Adrenal gland (tissue), 9 donors: ENCODE measurements at regions not wholly inside any gene's neighbourhood (a gene's known extent, or its start where the extent isn't known, plus 50 kb on each side); places are given as distances from the start of the nearest gene placed in this dataset.

Experiments used
- DNase-seq, 7 donors: peaks; one replicate each; pipeline ENCODE4 v3.0.0-alpha.2; 2019 to 2020
- H3K27ac ChIP-seq, 5 donors: fragments of 200-600 bp; sonication (generic) in 4 of 5; 1 replicate in 3 of 5; 2 replicates in 2 of 5; pipeline versions ENCODE4 v1.5.1 to v1.8.0; 2016 to 2020; ENCODE audit warnings: mild to moderate bottlenecking in 1 of 5
- H3K27me3 ChIP-seq: fragments of 200-600 bp; 2 replicates; pipeline ENCODE4 v1.8.0; 2021
- H3K36me3 ChIP-seq, 2 donors: fragments of 200-600 bp; replicated peaks in 1 of 2; 1 replicate in 1 of 2; 2 replicates in 1 of 2; pipeline versions ENCODE4 v1.5.1 to v1.8.0; 2018 to 2022
- H3K4me1 ChIP-seq, 2 donors: fragments of 200-600 bp; replicated peaks in 1 of 2; 1 replicate in 1 of 2; 2 replicates in 1 of 2; pipeline versions ENCODE4 v1.5.1 to v1.8.0; 2018 to 2021
- H3K4me3 ChIP-seq, 4 donors: fragments of 200-600 bp; sonication (generic) in 3 of 4; one replicate each; pipeline ENCODE4 v1.5.1; 2016 to 2018
- H3K9me3 ChIP-seq, 3 donors: fragments of 200-600 bp; sonication (generic) in 1 of 3; replicated peaks in 1 of 3; 1 replicate in 2 of 3; 2 replicates in 1 of 3; pipeline versions ENCODE4 v1.5.1 to v1.8.0; 2016 to 2021
- CTCF ChIP-seq, 6 experiments: fragments of 450-650 bp in 4 of 6; fragments of 200-600 bp in 2 of 6; sonication (generic) in 1 of 6; IDR thresholded peaks; 1 replicate in 5 of 6; 2 replicates in 1 of 6; pipeline versions ENCODE4 v1.5.1 to v1.8.0; 2016 to 2021; ENCODE audit warnings: antibody characterized with exemption in 6 of 6, mild to moderate bottlenecking in 2 of 6, moderate library complexity in 1 of 6
- POLR2A ChIP-seq, 2 donors: fragments of 450-650 bp; IDR thresholded peaks; one replicate each; pipeline ENCODE4 v1.6.1; 2017; ENCODE audit warnings: antibody characterized with exemption in 2 of 2, mild to moderate bottlenecking in 2 of 2, moderate library complexity in 1 of 2
- WGBS, 4 donors: extraction: QIAGEN DNeasy Blood & Tissue Kit in 2 of 4; methylation state at CpG; one replicate each; pipeline versions ENCODE4 v1.1.5 to v1.1.7; 2013 to 2017; 5-methylcytosine and 5-hydroxymethylcytosine counted together
- intact Hi-C, 2 donors: fragments of 100-400 bp; cut with DNase I; formaldehyde crosslinking; loops; one replicate each; pipeline versions ENCODE4 v1.14.1 to v1.15.0; 2022 to 2023
- donor health status: healthy with polysubstance abuse.
- donor health status: Bipolar disorder and iron deficiency.
- donor health status: DM: yes; HTN: yes; CAD: no.
- donor health status: DM: no; HTN: no; CAD: no.
- donor health status: DM: no; HTN: no; CAD: no.

- no peak for TF ChIP-seq POLR2A (IDR thresholded peaks at IDR 0.05)
- no peak for TF ChIP-seq CTCF (IDR thresholded peaks at IDR 0.05)
- H3K27me3 ChIP-seq, result no peaks in the 10 kb centered on the region
- no peaks in the 10 kb centered on the region for H3K4me1 ChIP-seq
- WGBS, 4 donors, result 39 to 53% (median 42%) methylated on average over 1 of the region's 1 CpG
- no peak overlapping the region for H3K27ac ChIP-seq
- H3K4me3 ChIP-seq, result no peak overlapping the region
- no peaks in the 10 kb centered on the region for H3K9me3 ChIP-seq
- no peak for DNase-seq
- H3K36me3 ChIP-seq, result no peaks in the 10 kb centered on the region
- intact Hi-C loops, result no loop called here
Observed at GRCh38 chr2:53234548-53234903, 533.1 kb upstream of the CHAC2 start.

- H3K4me1 ChIP-seq, result no peaks in the 10 kb centered on the region
- no peak for TF ChIP-seq CTCF (IDR thresholded peaks at IDR 0.05)
- TF ChIP-seq POLR2A (IDR thresholded peaks at IDR 0.05), result no peak
- no peak overlapping the region for H3K27ac ChIP-seq
- H3K27me3 ChIP-seq, result no peaks in the 10 kb centered on the region
- intact Hi-C loops, result no loop called here
- H3K4me3 ChIP-seq, result no peak overlapping the region
- H3K9me3 ChIP-seq, result no peaks in the 10 kb centered on the region
- WGBS, 4 donors, result 75 to 85% (median 83%) methylated on average over 4 of the region's 4 CpGs
- DNase-seq, result no peak
- H3K36me3 ChIP-seq, result no peaks in the 10 kb centered on the region
Observed at GRCh38 chr2:53233759-53234547, 533.7 kb upstream of the CHAC2 start.

- WGBS, 4 donors, result 37 to 48% (median 40%) methylated on average over 3 of the region's 3 CpGs
- Histone ChIP-seq H3K27me3 (no peaks in the 10 kb centered on the region), H3K27ac (no peak overlapping the region), H3K36me3 (no peaks in the 10 kb centered on the region), H3K4me3 (no peak overlapping the region), H3K9me3 (no peaks in the 10 kb centered on the region), H3K4me1 (no peaks in the 10 kb centered on the region)
- TF ChIP-seq POLR2A (IDR thresholded peaks at IDR 0.05) (no peak), CTCF (IDR thresholded peaks at IDR 0.05) (no peak)
- no peak for DNase-seq
- intact Hi-C loops, result no loop called here
Observed at GRCh38 chr2:53231908-53232307, 535.7 kb upstream of the CHAC2 start.

- no peaks in the 10 kb centered on the region for H3K9me3 ChIP-seq
- DNase-seq, result no peak
- no peaks in the 10 kb centered on the region for H3K27me3 ChIP-seq
- H3K4me1 ChIP-seq, result no peaks in the 10 kb centered on the region
- H3K27ac ChIP-seq, result no peak overlapping the region
- TF ChIP-seq CTCF (IDR thresholded peaks at IDR 0.05), result no peak
- TF ChIP-seq POLR2A (IDR thresholded peaks at IDR 0.05), result no peak
- intact Hi-C loops, result no loop called here
- WGBS, 4 donors, result 69 to 77% (median 70%) methylated on average over 2 of the region's 2 CpGs
- no peak overlapping the region for H3K4me3 ChIP-seq
- H3K36me3 ChIP-seq, result no peaks in the 10 kb centered on the region
Observed at GRCh38 chr2:53230691-53231090, 536.9 kb upstream of the CHAC2 start.
